T47D (cell line): ENCODE measurements at regions not wholly inside any gene's neighbourhood (a gene's known extent, or its start where the extent isn't known, plus 50 kb on each side); places are given as distances from the start of the nearest gene placed in this dataset.
"Not testable (repeated sequence)": the region's sequence is repeated elsewhere in the genome, so short reads cannot be mapped to it uniquely, and the experiment has no call there.

Source experiments
- DNase-seq, 2 experiments: peaks; one replicate each; pipeline versions ENCODE4 v3.0.0 to v3.0.0-alpha.2; 2011 to 2012; ENCODE audit warnings: low read depth in 1 of 2, low spot score in 1 of 2
- JUND ChIP-seq: IDR thresholded peaks from 2 replicates; pipeline ENCODE4 v1.6.1; 2012; ENCODE audit warnings: low read depth
- in situ Hi-C: cut with HindIII; loops from 2 replicates; pipeline ENCODE4 v1.10.0; 2016; ENCODE audit warnings: low sequenced_read_pairs, low pct_unique_long_range_greater_than_20kb

DNA sequence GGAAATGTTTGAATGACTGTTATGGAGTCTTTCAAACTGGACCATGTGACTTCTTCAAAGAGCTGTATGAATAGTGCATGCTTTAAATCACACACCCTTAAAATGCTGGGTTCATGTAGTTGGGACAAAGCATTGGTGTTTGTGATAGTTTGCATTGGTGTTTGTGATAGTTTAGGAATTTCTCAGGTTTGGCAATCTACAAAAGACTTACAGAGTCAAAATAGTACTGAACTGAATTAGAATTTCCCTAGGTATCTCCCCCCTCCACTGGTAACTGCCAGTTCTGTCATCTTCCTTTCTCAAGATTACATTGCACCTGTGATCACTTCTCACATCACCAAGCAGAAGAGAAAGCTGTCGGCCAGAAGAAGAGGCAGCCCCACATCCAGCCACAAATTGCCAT, 261.1 kb downstream of the GATA3 start:
- DNase-seq = no peak
- no peak for TF ChIP-seq JUND
- in situ Hi-C loops = no loop called here

DNA sequence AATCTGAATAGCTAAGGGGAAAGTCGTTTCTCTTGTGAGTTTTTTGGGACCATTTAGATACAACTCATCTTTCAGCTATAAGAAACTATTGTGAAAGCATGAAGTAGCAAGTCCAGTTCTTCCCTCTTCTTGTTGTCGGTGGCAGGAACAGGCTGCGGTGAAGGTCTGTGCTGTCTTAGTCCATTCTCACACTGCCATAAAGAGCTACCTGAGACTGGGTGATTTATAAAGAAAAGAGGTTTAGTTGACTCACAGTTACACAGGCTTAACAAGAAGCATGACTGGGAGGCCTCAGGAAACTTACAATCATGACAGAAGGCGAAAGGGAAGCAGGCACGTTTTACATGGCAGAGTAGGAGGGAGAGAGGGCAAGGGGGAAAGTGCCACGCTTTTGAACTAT, 261.8 kb downstream of the GATA3 start:
- in situ Hi-C loops = no loop called here
- TF ChIP-seq JUND = no peak
- no peak for DNase-seq

DNA sequence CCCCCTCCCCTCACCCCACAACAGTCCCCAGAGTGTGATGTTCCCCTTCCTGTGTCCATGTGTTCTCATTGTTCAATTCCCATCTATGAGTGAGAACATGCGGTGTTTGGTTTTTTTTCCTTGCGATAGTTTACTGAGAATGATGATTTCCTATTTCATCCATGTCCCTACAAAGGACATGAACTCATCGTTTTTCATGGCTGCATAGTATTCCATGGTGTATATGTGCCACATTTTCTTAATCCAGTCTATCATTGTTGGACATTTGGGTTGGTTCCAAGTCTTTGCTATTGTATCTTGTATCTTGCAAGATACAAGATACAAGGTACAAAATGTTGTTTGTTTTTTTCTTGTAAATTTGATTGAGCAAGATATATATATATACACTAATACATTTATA, 263.9 kb downstream of the GATA3 start:
- in situ Hi-C loops, DNase-seq: not testable (repeated sequence)

DNA sequence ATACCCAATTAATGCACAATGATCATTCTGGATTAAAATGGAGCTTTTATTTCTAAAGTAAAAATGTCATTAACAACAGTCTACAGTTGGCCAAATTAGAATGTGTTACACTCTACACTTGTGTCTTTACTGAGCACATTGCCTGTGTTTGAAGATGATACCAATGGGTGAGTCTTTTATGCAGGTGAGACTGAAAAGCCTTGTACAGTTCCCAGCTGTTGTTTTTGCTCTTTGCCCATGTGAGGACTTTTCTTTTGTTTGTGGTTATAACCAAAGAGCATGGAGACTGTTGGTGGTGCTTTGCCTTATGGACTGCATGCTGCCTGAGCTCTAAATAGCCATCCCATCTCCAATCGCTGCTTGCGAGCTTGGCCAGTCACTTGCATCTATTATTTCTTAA, 264.5 kb downstream of the GATA3 start:
- no peak for DNase-seq
- no peak for TF ChIP-seq JUND
- in situ Hi-C loops = no loop called here

DNA sequence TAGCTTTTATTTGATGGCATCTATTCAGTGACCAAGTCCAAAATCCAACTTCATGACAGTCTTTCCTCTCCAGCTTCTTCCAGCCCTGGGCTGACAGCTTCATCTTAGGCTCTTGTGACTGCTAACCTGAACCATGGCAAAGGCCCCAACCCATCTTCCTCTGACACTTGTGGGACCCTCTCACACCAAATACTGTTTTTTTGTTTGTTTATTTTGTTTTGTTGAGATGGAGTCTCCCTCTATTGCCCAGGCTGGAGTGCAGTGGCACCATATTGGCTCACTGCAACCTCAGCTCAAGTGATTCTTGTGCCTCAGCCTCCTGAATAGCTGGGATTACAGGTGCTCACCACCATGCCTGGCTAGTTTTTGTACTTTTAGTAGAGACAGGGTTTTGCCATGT, 265.2 kb downstream of the GATA3 start:
- DNase-seq = no peak
- no peak for TF ChIP-seq JUND
- in situ Hi-C loops = no loop called here

DNA sequence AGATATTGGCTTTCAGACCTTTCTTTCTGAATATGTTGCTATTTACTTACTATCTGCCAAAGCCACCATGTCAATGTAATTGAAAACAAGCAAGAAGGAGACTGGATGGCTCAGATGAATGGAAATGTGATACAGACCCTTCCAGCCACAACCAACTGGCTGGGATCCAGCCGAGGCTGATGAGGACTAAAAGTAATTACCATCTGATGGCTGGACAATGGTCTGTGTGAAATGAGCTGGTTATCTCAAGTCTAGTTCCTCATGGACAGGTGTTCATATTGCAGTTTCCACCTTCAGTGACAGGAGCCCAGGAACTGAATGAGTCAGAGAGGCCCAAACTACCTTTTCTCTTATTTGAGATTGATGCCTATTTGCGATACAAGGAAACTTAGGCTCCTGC, 267.5 kb downstream of the GATA3 start:
- TF ChIP-seq JUND = no peak
- in situ Hi-C loops = no loop called here
- DNase-seq = no peak

DNA sequence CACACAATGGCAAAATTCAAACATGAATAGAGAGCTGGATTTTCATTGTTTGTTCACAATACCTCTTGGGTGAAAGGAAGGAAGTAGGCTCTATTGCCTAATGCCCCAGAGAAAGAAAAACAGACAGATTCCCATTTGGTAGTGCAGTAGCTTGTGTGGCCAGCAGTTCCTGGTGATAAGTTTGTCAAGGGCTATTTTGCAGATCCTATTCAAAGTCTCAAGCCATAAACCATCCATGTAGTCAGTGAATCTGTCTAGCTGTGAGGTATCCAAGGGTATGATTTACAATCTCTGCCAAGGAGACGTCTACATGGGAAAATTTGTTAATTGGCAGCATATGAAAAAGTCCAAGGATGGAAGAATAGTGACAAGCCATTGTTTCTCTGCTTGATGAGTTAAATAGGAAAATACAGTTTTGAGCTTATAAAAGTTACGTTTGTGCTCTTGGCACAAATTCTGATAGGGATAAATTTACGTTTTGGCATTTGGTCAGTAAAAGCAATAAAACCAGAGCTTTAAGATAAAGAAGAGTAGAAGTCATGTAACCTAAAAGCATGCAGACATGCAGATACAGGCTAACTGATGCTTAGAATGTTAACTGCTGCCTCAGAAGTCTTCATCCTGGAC, 269.1 kb downstream of the GATA3 start:
- in situ Hi-C loops = no loop called here
- TF ChIP-seq JUND = no peak
- DNase-seq = no peak

DNA sequence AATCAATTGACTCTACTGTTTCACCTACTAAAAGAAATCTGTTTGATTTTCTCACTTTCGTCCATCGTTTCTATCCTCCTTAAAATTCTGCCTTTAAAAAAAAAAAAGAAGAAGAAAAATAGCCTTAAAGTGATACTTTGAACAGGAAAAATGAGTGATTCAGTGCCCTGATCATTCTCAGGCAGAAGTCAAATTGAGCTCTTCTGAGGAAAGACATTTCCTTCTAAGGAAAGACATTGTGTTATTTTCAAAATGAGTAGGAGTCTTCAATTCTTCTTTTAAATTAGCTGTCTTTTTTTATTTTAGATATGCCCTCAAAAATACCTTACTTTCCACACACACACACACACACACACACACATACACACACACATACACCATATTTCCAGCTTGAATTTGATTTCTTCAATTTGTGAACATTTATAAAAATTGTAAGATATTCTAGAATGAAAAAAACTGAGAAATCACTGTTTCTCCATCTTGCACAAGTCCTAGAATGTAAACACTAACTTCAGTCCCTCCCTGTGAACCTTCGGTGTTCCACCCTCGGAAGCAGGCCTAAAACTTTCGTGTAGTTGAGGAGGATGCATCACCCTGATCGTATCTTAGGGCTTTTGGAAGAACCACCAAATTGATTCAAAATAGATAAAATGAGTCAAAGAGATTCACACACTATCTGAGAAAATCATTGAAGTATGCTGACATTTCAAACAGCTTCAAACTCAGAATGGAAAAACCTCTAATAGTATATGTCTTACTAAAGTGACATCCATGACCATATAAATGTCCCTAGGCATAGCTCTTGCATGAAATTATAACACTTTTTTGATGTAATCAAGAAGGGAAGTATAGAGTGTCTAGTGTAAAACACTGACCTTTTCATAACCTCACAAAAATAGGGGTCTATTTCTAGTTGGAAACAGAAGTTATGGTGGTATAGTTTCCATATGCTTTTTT, 270.8 kb downstream of the GATA3 start:
- no peak for TF ChIP-seq JUND
- in situ Hi-C loops = no loop called here
- no peak for DNase-seq

DNA sequence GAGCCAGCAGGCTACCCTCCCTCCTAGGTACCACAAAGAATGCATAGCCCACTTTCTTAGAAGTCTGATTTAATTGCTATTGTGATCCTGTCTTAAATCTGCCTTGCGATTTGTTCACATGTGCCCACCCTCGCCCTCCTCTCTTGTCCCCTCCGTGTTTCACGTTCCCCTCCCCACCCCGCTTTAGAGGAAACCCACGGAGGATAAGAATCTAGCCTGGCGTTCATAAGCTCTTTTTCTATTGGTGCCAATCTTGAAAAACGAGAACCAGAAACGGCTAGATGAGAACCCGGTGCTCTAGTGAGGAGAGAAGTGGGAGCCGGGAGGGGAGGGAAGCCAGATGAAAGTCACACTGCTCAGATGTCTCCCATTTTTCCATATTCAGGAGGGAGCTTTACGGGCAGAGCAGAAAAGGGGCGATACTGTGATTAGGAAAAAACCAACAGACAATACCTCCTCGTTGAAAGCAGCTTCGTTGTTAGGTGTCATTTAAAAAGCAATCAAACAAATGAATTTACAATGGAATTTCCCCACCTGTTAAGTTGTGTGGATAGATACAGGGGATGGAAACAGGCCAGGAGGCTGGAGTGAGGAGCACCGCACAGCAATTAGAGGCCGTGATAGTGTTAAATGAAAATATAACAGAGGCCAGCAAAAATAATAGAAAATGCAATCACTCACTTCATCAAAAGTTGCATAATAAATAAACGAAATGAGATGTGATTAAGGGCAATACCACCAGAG, 272.1 kb downstream of the GATA3 start:
- in situ Hi-C loops = no loop called here
- no peak for TF ChIP-seq JUND

DNA sequence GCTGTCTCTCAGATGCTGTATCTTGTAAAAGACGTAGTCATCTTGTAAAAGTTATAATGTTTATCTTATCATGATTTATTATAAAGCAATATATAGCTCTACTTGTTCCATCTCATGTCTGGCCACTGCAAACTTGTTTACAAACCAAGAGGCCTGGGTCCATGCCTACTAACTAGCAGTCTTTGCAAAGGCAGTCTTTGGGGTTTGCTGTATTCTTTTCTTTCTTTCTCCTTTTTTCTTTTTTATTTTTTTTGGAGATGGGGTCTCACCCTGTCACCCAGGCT, 272.6 kb downstream of the GATA3 start:
- no peak for DNase-seq
- in situ Hi-C loops = no loop called here
- TF ChIP-seq JUND = no peak

More for the DNA sequence above, 272.1 kb downstream of the GATA3 start:
- no peak for DNase-seq

DNA sequence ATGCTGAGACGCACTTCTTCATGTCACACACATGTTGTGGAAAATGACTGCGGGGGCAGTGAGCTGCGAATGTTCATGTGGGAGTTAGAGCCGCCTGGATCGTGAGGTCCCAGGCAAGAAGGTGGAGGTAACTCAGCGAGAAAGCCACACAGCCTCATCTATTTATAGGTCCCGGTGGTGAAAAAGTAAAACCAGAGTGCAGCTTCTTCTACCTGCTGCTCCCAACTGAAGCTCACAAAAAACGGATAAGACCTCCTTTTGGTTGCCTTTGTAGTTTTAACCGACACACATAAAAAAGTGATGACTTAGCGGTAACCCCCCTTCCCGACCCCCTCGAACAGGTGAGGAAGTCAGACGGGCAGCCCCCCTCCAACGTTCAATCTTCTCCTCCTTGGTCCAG, 276.9 kb downstream of the GATA3 start:
- no peak for DNase-seq
- no peak for TF ChIP-seq JUND
- in situ Hi-C loops = no loop called here

DNA sequence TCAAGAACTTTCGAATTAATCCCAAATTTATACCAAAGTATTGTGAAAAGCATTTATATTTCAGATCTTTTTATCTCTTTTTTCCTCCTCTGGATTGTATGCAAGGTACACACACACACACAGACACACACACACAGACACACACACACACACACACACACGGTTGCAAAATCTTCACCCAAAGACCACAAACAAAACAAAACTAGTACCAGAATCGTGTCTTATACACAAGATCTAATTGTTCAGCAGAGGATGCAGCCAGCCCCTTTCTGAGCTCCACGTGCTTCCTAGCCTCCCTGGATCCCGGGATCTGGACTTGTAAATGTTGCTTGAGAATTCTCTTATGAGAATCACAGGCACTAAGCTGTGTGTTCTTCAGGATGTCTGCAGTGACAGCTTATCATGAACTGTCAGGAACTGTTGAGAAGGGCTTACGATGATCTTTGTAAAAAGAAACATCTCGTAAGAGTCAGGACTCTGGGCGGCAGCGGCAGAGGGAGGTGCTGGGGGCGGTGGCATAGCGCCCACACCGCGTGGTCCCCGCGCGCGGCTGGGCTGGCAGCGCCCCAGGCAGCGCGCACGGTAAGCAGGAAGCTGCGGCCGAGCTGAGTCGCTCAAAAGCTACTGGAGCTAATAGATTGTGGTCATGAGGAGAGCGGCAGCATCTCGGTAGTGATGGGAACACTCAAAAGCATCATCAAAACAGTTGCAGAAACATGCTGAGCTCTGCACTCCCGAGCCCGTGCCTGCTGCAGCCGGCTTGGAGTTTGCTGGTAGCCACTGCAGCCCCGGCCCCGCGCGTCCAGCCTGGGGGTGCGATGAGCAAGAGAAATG, 277.6 kb downstream of the GATA3 start:
- in situ Hi-C loops = no loop called here
- peak; percentile 58 to 64 for DNase-seq

More for the DNA sequence above, 277.6 kb downstream of the GATA3 start:
- TF ChIP-seq JUND = no peak
